Fibroblast of the aortic adventitia (primary cell): ENCODE measurements at regions not wholly inside any gene's neighbourhood (a gene's known extent, or its start where the extent isn't known, plus 50 kb on each side); places are given as distances from the start of the nearest gene placed in this dataset.

ENCODE experiments used
- DNase-seq: peaks from one replicate; pipeline ENCODE4 v3.0.0-alpha.2; 2010; ENCODE audit warnings: low read depth
- H3K4me3 ChIP-seq: 2 replicates; pipeline ENCODE4 v1.5.1; 2011; ENCODE audit warnings: low read depth, mild to moderate bottlenecking, control low read depth, low read length, moderate library complexity
- TF ChIP-seq, protein P1 (sequence below): IDR thresholded peaks from 2 replicates; pipeline ENCODE4 v1.5.1; 2011; ENCODE audit warnings: mild to moderate bottlenecking, low read length, control low read depth, inconsistent platforms; ENCODE audit not compliant: insufficient read depth

DNA sequence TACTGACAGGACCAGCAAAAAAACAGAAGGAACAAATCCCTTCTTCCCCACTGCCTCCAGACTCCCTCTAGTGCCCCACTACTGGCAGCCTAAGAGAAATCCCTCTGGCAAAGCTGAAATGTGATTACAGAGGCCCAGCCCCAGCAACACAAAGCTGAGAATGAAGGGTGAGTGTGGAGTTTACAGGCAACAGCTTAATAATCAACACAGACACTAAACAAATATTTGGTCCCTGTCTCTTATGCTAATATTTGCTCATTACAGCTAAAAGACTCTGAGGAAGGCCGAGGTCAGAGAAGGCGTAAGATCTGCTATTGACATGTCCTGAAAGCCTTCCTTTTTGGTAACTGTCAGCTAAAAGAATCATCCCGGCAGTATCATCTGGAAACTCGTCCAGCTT is 308.5 kb upstream of the RASGRP1 start:
- no peak for DNase-seq
- H3K4me3 ChIP-seq, result no peak overlapping the region
- TF ChIP-seq, protein P1, sequence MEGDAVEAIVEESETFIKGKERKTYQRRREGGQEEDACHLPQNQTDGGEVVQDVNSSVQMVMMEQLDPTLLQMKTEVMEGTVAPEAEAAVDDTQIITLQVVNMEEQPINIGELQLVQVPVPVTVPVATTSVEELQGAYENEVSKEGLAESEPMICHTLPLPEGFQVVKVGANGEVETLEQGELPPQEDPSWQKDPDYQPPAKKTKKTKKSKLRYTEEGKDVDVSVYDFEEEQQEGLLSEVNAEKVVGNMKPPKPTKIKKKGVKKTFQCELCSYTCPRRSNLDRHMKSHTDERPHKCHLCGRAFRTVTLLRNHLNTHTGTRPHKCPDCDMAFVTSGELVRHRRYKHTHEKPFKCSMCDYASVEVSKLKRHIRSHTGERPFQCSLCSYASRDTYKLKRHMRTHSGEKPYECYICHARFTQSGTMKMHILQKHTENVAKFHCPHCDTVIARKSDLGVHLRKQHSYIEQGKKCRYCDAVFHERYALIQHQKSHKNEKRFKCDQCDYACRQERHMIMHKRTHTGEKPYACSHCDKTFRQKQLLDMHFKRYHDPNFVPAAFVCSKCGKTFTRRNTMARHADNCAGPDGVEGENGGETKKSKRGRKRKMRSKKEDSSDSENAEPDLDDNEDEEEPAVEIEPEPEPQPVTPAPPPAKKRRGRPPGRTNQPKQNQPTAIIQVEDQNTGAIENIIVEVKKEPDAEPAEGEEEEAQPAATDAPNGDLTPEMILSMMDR, result no peak

DNA sequence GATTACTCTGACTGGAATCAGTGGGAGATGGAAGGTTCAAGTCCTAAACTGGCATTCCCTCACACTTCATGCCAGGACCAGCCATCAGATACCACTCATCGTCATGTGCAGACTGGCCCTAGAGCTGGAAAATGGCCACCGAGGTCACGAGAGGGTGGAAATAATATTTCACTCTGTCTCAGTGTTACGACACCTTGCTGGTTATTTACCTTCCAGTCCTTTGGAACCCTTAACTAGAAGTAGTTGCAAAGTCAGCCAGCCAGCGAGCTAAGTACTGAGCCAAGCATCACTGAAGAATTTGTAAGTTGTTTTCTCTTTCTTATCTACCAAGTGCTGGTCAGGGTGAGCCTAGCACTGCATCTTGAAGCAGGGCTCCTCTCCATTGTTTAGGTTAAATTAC is 309.9 kb upstream of the RASGRP1 start:
- no peak for DNase-seq
- TF ChIP-seq, protein P1, result no peak
- H3K4me3 ChIP-seq, result no peak overlapping the region

DNA sequence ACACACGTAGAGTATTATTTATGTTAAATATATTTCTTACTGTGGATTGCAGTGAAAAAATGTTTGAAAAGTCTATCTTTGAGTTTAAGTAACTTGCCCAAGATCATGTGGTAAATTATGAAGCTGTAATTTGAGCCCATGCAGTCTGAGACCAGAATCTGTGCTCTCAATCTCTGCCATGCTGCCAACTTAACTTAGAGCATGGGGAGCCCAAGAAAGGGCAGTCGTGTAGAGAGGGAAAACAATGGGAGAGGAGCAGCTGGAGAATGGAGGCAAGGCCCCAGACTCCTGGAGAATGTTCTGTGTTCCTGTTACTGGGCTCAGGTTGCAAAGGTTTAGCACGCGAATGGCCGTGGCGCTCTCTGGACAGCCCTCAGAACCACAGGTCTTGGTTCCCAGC is 311.6 kb upstream of the RASGRP1 start:
- H3K4me3 ChIP-seq, result no peak overlapping the region
- DNase-seq, result no peak
- TF ChIP-seq, protein P1, result no peak

DNA sequence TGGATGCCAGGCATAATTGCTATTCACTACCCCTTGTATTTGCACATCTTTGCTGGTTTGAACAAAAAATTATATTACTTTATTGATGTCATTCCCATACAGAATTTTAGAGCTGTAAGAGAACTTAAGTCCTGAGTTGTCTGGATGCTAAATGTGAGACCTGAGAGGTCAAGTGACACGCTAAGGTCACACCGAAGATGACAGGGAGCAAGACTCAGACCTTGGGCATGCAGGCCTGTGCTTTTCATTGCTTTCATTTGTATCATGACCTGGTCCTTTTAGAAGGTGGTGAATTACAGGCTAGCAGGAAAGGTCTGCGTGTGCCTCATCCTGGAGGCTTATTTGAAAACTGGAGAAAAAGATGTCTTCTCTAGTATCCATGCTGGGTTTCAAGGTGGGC is 312.0 kb upstream of the RASGRP1 start:
- no peak overlapping the region for H3K4me3 ChIP-seq
- DNase-seq, result no peak
- TF ChIP-seq, protein P1, result no peak

DNA sequence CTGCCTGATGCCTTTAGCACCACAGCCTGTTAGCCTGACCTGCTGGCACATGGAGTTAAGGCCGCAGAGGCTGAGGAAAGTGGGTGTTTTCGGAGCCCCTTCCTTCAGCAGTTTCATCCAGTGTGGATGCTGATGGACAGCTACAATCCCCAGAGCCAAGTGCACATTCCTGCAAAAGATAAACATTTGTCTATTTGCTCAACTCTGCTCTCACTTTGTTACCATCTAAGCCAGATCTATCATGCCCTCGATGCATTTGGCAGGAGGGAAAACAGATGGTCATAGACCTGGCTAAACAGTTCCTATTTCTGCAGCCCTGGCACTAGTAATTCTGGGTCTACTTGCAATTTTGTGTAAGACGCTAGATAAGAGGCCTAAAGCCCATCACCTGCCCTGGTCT is 312.9 kb upstream of the RASGRP1 start:
- no peak overlapping the region for H3K4me3 ChIP-seq
- DNase-seq, result no peak
- TF ChIP-seq, protein P1, result no peak

DNA sequence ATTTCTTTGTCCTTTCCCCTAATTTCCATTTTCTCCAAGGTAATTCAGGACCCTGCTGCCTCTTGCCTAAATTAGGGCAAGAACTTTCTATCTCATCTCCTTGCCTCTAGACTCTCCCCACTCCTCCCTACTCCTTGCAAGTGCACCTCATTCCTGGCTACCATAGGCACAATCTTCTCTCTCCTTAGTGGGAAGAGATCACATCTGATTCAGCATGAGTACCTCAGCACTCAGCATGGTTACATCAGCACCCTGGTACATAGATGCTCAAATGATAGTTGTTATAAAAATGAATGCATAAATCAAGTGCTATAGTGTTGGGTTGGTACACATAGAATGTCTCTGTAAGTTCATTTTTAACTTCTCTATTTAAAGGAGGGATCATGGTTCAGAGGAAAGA is 313.4 kb upstream of the RASGRP1 start:
- H3K4me3 ChIP-seq, result no peak overlapping the region
- TF ChIP-seq, protein P1, result no peak
- no peak for DNase-seq

DNA sequence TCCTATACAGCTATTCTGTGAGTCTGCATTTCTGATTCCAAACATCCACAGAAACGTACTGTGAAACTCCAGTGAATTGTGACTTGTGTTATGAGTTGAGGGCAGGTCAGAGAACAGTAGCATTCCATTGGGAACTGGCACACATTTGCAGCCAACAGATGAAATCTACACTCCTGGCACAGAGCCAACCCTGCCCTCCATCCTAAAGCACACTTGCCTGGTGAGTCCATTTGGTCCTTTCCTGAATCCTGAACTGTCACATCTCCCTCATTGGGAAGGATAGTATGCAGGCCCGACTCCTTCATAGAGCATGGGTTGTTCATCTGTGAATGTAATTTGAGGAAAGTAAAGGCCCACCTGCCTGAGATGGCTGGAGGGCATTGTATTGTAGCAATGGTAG is 314.3 kb upstream of the RASGRP1 start:
- no peak for DNase-seq

More for the DNA sequence above, 314.3 kb upstream of the RASGRP1 start:
- TF ChIP-seq, protein P1, result no peak
- no peak overlapping the region for H3K4me3 ChIP-seq
